GM23338 (cell line): ENCODE measurements at regions not wholly inside any gene's neighbourhood (a gene's known extent, or its start where the extent isn't known, plus 50 kb on each side); places are given as distances from the start of the nearest gene placed in this dataset.

Experiments used
- ATAC-seq: fragments of 200-7000 bp; cut with Tn5 transposase; 3 replicates; pipeline ENCODE4 v1.9.1; 2020
- DNase-seq: peaks from one replicate; pipeline ENCODE4 v3.0.0-alpha.2; 2015; ENCODE audit warnings: low spot score
- H2AFZ ChIP-seq: fragments of 200-600 bp; sonication (generic); 2 replicates; pipeline ENCODE4 v1.8.0; 2016; ENCODE audit warnings: antibody characterized with exemption, mild to moderate bottlenecking, moderate library complexity
- H3F3A ChIP-seq: fragments of 200-600 bp; sonication (generic); replicated peaks from 2 replicates; pipeline ENCODE4 v1.8.0; 2017; ENCODE audit warnings: antibody characterized with exemption, mixed run types, low read depth
- H3K27ac ChIP-seq: fragments of 200-600 bp; sonication (generic); 2 replicates; pipeline ENCODE4 v1.6.1; 2016; ENCODE audit warnings: low read depth
- H3K27me3 ChIP-seq: fragments of 200-600 bp; sonication (generic); 2 replicates; pipeline ENCODE4 v1.8.0; 2016; ENCODE audit warnings: mild to moderate bottlenecking, mixed run types, moderate library complexity; ENCODE audit not compliant: insufficient read depth
- H3K36me3 ChIP-seq: fragments of 200-600 bp; sonication (generic); 2 replicates; pipeline ENCODE4 v1.8.0; 2016; ENCODE audit warnings: mild to moderate bottlenecking; ENCODE audit not compliant: insufficient read depth
- H3K4me1 ChIP-seq: fragments of 200-600 bp; sonication (generic); 2 replicates; pipeline ENCODE4 v1.8.0; 2016; ENCODE audit warnings: mild to moderate bottlenecking, moderate library complexity; ENCODE audit not compliant: insufficient read depth
- H3K4me2 ChIP-seq: fragments of 200-600 bp; sonication (generic); 2 replicates; pipeline ENCODE4 v1.7.1; 2017; ENCODE audit warnings: mixed run types
- H3K4me3 ChIP-seq: fragments of 200-600 bp; sonication (generic); 2 replicates; pipeline ENCODE4 v1.6.1; 2016; ENCODE audit warnings: mixed run types
- H3K79me2 ChIP-seq: fragments of 200-600 bp; sonication (generic); replicated peaks from 2 replicates; pipeline ENCODE4 v1.8.0; 2017; ENCODE audit warnings: mild to moderate bottlenecking; ENCODE audit not compliant: insufficient read depth
- H3K9me2 ChIP-seq: fragments of 200-600 bp; sonication (generic); 2 replicates; pipeline ENCODE4 v1.8.0; 2017; ENCODE audit not compliant: insufficient read depth
- H4K20me1 ChIP-seq: fragments of 200-600 bp; sonication (generic); replicated peaks from 2 replicates; pipeline ENCODE4 v1.8.0; 2017; ENCODE audit warnings: mild to moderate bottlenecking; ENCODE audit not compliant: insufficient read depth
- H3K27ac Mint-ChIP-seq: 2 replicates; pipeline ENCODE4 v1.8.0; 2020; ENCODE audit warnings: inconsistent platforms, mild to moderate bottlenecking, moderate library complexity, mixed read lengths
- H3K27me3 Mint-ChIP-seq: 3 replicates; pipeline ENCODE4 v1.8.0; 2022; ENCODE audit warnings: low read depth, mild to moderate bottlenecking, moderate library complexity, mixed read lengths, inconsistent platforms; ENCODE audit not compliant: insufficient read depth, poor library complexity
- H3K36me3 Mint-ChIP-seq: 3 replicates; pipeline ENCODE4 v1.8.0; 2021; ENCODE audit warnings: low read depth, mild to moderate bottlenecking, inconsistent platforms, moderate library complexity, mixed read lengths
- H3K4me1 Mint-ChIP-seq: 3 replicates; pipeline ENCODE4 v1.8.0; 2020; ENCODE audit warnings: mild to moderate bottlenecking, inconsistent platforms, mixed read lengths
- H3K4me3 Mint-ChIP-seq: 3 replicates; pipeline ENCODE4 v1.8.0; 2021; ENCODE audit warnings: moderate library complexity, mild to moderate bottlenecking, inconsistent platforms, mixed read lengths
- H3K9me3 Mint-ChIP-seq: 3 replicates; pipeline ENCODE4 v1.8.0; 2020; ENCODE audit warnings: moderate library complexity, mild to moderate bottlenecking, inconsistent platforms, mixed read lengths
- CREB1 ChIP-seq: fragments of 250-450 bp; sonication (Bioruptor Pico); IDR thresholded peaks from 2 replicates; pipeline ENCODE4 v1.5.0; 2020; ENCODE audit warnings: low read depth, mild to moderate bottlenecking, moderate library complexity
- EZH2phosphoT487 ChIP-seq: fragments of 200-600 bp; sonication (generic); IDR thresholded peaks from one replicate; pipeline ENCODE4 v1.8.1; 2018; ENCODE audit warnings: antibody characterized with exemption; ENCODE audit not compliant: unreplicated experiment
- JUNB ChIP-seq: IDR thresholded peaks from one replicate; pipeline ENCODE4 v1.6.1; 2016; ENCODE audit warnings: antibody characterized with exemption; ENCODE audit not compliant: unreplicated experiment
- NANOG ChIP-seq: IDR thresholded peaks from 2 replicates; pipeline ENCODE4 v1.6.1; 2016; ENCODE audit warnings: antibody characterized with exemption, borderline replicate concordance
- POLR2AphosphoS5 ChIP-seq: IDR thresholded peaks from 2 replicates; pipeline ENCODE4 v1.6.1; 2016; ENCODE audit warnings: antibody characterized with exemption, low read depth
- REST ChIP-seq: IDR thresholded peaks from one replicate; pipeline ENCODE4 v1.6.1; 2018; ENCODE audit warnings: antibody characterized with exemption; ENCODE audit not compliant: unreplicated experiment
- ZNF331 ChIP-seq: fragments of 250-450 bp; sonication (Bioruptor Pico); IDR thresholded peaks from 2 replicates; pipeline ENCODE4 v1.5.0; 2020; ENCODE audit warnings: low read depth, mild to moderate bottlenecking, moderate library complexity
- ZNF462 ChIP-seq: fragments of 250-450 bp; sonication (Bioruptor Pico); IDR thresholded peaks from 2 replicates; pipeline ENCODE4 v1.5.0; 2020; ENCODE audit warnings: mild to moderate bottlenecking, moderate library complexity
- TF ChIP-seq, protein P1 (sequence below), 2 experiments: fragments of 200-600 bp in 1 of 2; sonication (generic) in 1 of 2; conservative IDR thresholded peaks; 2 replicates each; pipeline versions ENCODE4 v1.5.1 to v1.6.1; 2016 to 2017; ENCODE audit warnings: antibody characterized with exemption in 2 of 2, low read depth in 2 of 2, mild to moderate bottlenecking in 2 of 2, moderate library complexity in 1 of 2

GRCh38 chr17:74123866-74124444 lies 79.5 kb upstream of the RPL38 start (continued):
- TF ChIP-seq, protein P1, sequence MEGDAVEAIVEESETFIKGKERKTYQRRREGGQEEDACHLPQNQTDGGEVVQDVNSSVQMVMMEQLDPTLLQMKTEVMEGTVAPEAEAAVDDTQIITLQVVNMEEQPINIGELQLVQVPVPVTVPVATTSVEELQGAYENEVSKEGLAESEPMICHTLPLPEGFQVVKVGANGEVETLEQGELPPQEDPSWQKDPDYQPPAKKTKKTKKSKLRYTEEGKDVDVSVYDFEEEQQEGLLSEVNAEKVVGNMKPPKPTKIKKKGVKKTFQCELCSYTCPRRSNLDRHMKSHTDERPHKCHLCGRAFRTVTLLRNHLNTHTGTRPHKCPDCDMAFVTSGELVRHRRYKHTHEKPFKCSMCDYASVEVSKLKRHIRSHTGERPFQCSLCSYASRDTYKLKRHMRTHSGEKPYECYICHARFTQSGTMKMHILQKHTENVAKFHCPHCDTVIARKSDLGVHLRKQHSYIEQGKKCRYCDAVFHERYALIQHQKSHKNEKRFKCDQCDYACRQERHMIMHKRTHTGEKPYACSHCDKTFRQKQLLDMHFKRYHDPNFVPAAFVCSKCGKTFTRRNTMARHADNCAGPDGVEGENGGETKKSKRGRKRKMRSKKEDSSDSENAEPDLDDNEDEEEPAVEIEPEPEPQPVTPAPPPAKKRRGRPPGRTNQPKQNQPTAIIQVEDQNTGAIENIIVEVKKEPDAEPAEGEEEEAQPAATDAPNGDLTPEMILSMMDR (conservative IDR thresholded peaks at IDR 0.05; ENCODE audit: low read depth in 2 of 2): no peak

DNA sequence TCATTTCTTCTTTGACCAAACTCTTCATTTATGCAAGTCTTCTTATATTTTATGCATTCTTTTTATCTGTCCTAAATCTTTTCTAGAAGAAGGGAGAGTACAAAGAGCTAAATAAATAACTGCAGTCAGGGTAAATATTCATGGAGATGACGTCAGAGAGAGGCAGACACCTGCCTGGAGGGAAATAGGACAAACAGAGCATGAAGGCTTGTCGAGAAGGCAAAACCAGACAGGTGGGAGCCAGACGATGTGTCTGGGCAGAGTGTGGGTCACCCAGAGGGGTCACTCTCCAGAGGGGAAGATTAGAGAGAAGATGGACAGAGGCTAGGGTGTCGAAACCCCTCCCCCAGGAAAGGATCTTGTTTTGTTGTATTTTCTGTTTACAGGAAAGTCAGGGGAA lies 78.3 kb upstream of the RPL38 start:
- no peak overlapping the region for H3K4me2 ChIP-seq
- Mint-ChIP-seq H3K36me3 (peaks cover 3% of the 10 kb centered on the region; the same call in 2 of the 3 replicates), H3K27ac (no peak overlapping the region), H3K4me1 (peaks cover 10% of the 10 kb centered on the region), H3K27me3 (peaks cover 6% of the 10 kb centered on the region), H3K9me3 (peaks cover 9% of the 10 kb centered on the region; the same call in 2 of the 3 replicates), H3K4me3 (no peak overlapping the region)
- no peaks in the 10 kb centered on the region for H3F3A ChIP-seq
- no peak for TF ChIP-seq EZH2phosphoT487
- TF ChIP-seq NANOG: no peak
- TF ChIP-seq JUNB: no peak
- no peak for TF ChIP-seq ZNF331 (CRISPR knock-in tag)
- TF ChIP-seq ZNF462 (CRISPR knock-in tag): no peak
- no peak for TF ChIP-seq REST
- no peak for TF ChIP-seq POLR2AphosphoS5
- no peak for TF ChIP-seq CREB1
- no peaks in the 10 kb centered on the region for H4K20me1 ChIP-seq
- no peaks in the 10 kb centered on the region for H3K79me2 ChIP-seq
- no peaks in the 10 kb centered on the region for H3K9me2 ChIP-seq
- no peak overlapping the region for H2AFZ ChIP-seq
- H3K27ac ChIP-seq: no peak overlapping the region
- no peak overlapping the region for H3K4me3 ChIP-seq
- no peaks in the 10 kb centered on the region for H3K27me3 ChIP-seq
- ATAC-seq (no peak), DNase-seq (no peak)
- H3K36me3 ChIP-seq: no peaks in the 10 kb centered on the region
- H3K4me1 ChIP-seq: no peaks in the 10 kb centered on the region
